Activated CD8-positive, alpha-beta memory T cell treated with anti-CD3 and anti-CD28 coated beads, Interleukin-2, amount 50 U/mL, for 1 hour (primary cell): ENCODE measurements at regions not wholly inside any gene's neighbourhood (a gene's known extent, or its start where the extent isn't known, plus 50 kb on each side); places are given as distances from the start of the nearest gene placed in this dataset.

Source experiments
- DNase-seq: peaks from one replicate; pipeline ENCODE4 v3.0.0-alpha.2; 2020; ENCODE audit errors: extremely low read depth

GRCh38 chr12:76706761-76707160 lies 57.2 kb upstream of the ZDHHC17 start:
- no peak for DNase-seq

- no peak for DNase-seq
Measured at GRCh38 chr12:76707772-76708171, 56.1 kb upstream of the ZDHHC17 start.

- no peak for DNase-seq
Measured at GRCh38 chr12:76708296-76708695, 55.6 kb upstream of the ZDHHC17 start.

- no peak for DNase-seq
Measured at GRCh38 chr12:76711241-76711640, 52.7 kb upstream of the ZDHHC17 start.

- DNase-seq: no peak
Measured at GRCh38 chr12:76713130-76713529, 50.8 kb upstream of the ZDHHC17 start.

GRCh38 chr12:76713986-76714385 lies 49.9 kb upstream of the ZDHHC17 start:
- DNase-seq: no peak
